CD1c-positive myeloid dendritic cell (primary cell): ENCODE measurements at regions not wholly inside any gene's neighbourhood (a gene's known extent, or its start where the extent isn't known, plus 50 kb on each side); places are given as distances from the start of the nearest gene placed in this dataset.

Experiments
- DNase-seq: peaks from one replicate; pipeline ENCODE4 v3.0.0-alpha.2; 2016; ENCODE audit errors: extremely low spot score

DNA sequence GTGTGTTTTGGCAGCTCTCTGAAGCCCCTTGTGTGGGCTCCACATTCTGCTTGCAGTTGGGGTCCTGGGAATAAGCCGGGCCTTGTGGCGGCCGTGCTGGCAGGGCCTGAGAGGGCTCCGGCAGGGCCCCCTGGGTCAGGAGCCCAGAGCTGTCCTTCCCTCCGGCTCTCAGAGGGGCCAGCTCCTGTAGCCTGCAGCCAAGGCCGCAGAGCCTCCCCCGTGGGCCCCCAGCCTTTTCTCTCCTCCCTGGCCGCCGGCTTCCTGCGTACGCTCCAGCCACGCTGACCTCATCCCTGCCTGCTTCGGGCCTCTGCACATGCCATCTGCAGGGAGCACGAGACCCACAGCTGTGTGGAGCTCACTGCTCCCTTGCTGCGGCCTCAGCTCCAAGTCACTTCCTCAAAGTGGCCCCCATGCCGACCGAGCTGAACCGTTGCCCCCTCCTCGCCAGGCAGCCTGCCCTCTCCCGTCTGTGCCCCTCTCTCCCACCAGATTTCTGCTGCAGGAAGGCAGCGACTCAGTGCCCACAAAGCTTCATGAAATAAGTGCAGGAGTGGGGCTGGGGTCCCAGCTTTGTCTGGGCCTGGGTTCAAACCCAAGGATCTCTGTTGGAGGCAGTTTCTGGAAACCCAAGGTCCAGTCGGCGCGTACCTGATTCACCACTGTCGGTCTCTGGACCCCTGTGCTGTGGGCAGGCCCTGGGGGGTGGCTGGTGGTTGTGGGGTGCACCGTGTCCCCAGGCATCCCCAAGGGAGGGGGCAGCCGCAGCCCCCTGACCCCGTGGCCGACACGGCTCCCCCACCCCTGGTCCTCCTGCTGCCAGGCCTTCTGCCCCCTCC lies 57.1 kb upstream of the NKX1-1 start:
- no peak for DNase-seq

DNA sequence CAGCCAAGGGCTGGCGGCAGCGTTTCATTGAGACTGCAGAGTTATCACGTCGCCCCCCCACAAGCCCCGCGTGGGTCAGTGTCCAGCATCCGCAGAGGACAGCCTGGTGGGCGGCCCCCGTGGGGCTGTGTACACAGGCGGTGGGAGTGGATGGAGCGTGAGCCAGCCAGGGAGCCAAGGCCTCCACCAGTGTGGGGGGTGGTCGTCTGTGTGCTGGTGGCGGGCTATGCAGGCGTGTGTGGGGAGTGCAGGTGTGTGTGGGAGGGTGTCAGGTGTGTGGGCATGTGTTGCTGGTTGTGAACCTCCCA lies 56.5 kb upstream of the NKX1-1 start:
- no peak for DNase-seq

DNA sequence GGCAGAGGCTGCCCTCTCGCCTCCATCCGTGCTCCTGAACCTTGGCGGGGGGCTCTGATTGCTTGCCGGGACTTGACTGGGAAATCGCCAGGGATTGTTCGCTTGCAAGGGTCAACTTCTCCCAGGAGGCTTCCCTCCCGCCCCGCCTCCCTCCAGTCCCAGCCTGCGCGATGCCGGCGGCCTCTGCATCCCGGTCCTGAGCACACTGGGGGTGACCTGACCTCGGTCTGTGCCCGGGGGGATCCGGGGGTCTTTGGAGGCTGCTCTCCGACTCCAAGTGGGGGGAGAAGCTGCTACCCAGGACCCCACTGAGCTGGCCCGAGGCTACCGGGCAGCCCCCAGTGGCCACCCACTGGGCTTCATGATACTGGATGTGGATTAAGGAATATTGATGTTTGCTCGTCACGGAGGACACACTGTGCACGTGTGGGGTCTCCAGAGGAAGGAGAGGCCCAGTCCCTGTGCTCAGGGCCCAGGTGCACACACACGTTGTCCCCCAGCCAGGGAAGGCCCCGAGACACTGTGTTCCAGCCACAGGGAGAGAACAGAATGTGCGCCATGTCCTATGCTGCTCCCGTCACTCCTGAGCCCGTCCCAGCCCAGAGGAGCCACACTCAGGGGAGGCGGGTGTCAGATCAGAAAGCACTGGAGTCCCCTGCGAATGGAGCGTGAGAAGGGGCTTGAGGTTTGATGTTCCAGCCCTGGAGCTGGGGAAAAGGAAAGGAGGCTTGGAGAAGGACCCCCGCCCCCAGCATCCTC lies 55.9 kb upstream of the NKX1-1 start:
- no peak for DNase-seq

DNA sequence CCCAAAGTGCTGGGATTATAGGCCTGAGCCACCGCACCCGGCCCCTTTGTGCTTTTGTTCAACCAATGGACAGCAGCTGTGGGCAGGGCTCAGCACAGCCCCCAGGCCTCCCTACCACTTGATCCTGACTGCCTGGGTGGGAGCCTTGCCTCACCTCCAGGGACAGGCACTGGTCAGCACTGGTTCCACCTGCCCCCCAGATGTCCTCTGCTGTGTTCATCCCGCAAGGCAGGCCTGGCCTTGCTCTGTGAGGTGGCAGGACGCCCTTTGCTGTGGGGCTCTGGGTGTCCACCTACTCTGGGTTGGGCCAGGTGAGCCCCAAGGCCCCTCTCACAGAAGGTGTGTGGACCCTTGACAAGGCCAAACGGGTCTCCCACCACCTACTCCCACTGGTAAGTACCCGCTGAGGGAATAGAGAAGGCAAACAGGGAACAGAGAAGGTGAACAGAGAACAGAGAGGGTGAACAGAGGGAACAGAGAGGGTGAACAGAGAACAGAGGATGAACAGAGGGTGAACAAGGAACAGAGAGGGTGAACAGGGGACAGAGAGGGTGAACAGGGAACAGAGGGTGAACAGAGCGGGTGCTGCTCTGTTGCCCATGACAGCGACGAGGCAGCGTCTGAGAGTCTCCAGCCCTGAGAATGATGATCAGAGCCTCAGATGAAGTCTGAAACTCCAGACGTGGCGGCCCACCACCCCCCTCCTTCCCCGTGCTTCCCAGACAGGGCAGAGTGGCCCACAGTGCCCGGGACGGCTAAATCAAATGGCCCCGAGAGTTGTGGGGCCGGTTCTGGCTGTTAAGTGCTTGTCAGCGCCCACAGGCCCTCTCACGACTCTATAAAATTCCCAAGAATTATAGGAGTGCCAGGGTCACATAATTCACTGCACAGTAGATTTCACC lies 55.0 kb upstream of the NKX1-1 start:
- DNase-seq, result no peak

DNA sequence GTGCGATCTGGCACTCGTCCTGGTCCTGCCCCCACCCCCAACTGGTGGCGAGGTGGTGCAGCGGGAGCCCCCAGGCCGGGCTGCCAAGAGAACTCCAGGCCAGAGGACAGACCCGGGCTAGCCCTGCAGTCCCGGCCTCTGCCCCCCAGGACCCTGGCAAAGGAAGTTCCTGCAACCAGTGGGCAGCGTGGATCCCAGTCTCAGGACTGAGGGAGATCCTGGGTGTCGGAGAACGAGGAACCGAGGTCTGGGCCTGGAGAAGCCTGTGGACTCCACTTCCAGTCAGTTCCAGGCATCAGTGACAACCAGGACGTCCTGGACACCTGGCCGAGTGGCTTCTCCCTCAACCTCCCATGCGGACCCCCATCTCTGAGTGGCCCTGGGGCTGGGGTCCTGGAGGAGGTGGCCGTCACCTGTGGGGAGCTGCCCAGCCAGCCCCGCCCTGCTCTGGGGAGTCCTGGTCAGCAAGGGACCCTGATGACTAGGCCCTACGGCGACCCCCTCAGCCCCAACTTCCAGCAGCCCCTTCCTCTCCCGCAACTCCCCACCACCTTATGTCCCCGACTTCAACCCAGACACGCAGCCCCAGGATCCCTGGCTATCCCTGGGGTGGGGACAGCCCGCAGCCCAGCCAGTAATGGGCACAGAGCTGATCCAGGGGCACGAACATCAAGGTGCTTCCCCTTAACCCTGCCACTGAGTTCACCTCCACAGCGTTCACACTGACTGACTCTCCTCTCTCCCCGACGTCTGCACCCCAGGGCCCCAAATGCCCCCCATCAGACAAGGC lies 53.7 kb upstream of the NKX1-1 start:
- no peak for DNase-seq

DNA sequence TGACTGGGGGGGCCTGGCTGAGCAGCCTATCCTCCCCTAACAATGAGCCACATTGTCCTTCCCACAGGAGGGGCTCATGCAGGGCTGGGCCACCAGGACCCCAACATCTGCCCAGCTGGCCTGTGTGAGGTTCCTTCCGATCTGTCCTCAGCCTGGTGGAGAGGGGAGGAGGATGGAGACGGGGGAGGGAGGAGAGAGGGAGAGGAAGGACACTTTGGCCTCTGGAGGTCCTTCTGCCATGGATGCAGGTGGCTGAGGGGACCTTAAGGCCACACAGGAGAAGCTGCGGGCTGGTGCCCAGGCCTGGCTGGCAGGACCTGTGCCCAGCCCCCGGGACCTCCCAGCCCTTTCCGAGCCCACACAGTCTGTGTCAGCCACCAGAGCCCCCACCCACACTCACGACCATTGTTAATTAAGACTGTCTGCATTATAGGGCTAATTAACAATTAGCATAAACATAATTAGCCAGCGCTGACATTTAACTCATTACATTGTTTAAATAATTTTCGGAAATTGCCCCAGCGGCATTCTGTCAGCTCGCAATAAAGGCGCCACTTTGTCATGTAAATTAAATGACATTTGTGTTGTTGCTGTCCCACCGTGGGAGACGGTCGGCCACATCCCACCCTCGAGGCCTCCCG lies 53.0 kb upstream of the NKX1-1 start:
- no peak for DNase-seq

DNA sequence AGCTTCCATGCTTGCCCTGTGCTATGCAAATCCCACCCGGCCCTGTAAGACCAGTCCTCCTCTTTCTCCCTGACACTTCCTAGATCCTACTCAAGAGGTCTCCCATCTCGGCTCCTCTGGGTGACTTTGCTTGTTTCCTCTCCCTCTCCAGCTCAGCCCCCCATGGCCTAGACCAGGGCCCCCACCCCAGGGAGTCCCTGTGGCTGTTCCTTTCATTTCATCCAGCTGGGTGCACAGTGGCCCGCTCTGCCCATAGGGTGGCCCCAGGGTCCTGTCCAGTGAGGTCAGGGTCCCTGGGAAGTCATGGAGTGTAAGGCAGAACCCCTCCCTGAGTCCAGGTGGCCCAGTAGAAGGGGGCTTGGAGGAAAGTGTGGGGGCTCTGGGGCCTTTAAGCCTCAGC lies 52.3 kb upstream of the NKX1-1 start:
- DNase-seq, result no peak
